Anterior cingulate cortex (tissue), 58 donors: ENCODE measurements at regions not wholly inside any gene's neighbourhood (a gene's known extent, or its start where the extent isn't known, plus 50 kb on each side); places are given as distances from the start of the nearest gene placed in this dataset.
A peak's percentile ranks its signal among the peaks of the same experiment; 100 is the strongest.
"Not testable (repeated sequence)": the region's sequence is repeated elsewhere in the genome, so short reads cannot be mapped to it uniquely, and the experiment has no call there.

ENCODE experiments used
- DNase-seq, 58 donors: peaks; one replicate each; lab custom pipeline; 2025; lab: John Stamatoyannopoulos, UW

DNA sequence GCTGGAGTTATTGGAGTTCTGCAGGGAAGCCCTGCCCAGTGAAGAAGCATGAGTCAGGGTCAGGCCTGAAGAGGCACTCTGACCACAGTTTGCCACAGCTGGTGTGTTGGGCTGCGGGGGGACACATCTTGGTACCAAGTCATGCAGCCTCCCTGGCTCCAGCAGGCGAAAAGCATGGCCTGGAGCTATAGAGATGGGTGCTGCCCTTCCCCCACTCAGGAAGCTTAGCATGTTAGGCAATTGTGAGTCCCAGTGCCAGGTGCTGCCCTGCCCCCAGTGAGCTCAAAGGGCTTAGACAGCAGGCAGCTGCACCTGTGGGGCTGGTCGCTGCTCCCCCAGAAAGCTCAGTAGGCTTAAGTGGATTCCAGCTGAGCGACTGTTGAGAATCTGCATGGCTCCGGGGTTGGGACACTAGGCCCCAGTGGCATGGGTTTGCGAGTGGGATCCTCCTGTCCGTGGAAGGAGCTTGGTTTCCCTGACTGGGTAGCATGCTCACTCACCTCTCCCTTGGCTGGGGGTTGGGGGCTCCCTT lies 755.5 kb downstream of the GLUD2 start:
- DNase-seq = no peak

DNA sequence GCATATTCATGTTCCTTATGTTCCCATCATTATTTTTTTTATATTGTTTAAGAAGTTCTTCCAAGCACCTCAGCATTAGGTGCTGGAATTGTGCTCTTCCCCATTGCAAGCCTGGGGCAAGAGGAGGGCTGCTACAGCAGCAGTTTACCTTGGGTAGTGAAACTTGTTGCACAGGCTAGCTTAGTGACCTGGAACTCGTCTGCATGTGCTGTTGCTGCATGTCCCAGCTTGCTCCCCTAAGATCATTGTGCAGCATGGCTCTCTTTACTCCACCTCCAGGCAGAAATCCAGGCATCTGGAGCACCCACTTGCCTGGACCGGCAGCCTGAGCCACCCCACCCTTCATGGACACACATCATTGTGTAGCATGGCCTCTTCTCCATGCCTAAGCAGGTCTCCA lies 776.0 kb downstream of the GLUD2 start:
- DNase-seq = no peak

DNA sequence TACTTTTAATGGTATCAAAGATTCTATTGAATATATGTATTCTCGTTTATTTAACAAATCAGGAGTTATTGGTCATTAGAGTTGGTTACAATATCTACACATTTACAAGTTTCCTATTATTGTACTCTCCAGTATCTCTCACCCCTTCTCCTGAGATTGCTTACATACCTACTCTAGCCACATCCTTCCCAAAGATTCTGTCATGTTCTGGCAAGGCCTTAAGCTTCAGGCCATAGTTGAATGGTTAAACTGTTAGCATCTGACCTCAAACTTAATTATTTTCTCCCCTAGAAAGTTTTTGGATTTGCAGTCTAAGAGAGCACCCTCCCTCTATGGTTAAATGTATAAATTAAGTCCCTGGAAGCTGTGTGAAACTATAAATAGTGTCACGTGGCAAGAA lies 784.2 kb downstream of the GLUD2 start:
- DNase-seq = no peak

DNA sequence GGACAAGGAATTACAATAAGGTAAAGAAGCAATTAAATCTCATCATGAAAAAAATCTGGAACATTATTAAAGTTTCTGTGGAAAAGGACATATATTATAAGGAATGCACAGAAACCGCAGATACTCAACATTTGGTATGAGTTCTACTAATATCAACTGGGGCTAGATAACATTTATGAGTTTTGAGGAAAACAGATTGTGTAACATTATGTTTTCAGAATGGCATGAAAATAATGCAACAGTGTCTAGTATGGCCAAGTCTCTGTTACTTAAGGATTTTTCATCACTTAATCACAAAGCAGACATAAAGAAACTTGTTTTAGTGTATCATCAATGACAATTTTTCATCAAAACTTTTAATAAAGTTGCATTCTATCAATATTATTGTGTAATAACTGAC lies 785.0 kb downstream of the GLUD2 start:
- DNase-seq = no peak

DNA sequence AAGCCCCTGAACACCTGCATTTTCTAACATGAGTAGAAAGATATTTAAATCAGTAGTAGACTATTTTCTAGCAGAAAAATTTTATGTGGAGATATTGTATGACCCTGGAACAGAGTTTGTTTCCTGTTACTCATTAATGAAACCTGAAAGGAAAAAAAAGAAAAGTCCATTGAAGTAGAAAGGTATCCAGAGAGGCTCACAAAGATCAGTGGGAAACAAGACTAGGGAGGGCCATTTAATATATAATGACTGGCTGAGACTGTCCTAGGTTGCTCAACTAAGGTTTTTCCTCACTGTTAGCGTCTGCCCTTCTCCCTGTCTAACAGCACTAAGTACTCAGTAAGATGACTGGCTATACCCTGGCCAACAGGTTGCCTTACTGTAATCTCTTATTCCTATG lies 788.6 kb downstream of the GLUD2 start:
- DNase-seq = no peak

DNA sequence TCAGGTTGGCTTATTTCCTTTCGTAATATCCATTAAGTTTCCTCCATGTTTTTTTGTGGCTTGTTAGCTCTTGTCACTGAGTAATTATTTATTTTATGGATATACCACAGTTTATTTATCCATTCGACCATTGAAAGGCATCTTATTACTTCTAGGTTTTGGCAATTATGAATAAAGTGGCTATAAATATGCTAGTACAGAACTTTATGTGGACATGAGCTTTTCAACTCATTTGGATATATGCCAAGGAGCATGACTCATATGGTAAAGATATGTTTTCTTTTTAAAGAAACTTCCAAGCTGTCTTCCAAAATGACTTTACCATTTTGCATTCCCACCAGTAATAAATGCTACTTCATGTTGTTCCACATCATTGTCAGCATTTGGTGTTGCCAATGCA lies 803.6 kb downstream of the GLUD2 start:
- DNase-seq = no peak

DNA sequence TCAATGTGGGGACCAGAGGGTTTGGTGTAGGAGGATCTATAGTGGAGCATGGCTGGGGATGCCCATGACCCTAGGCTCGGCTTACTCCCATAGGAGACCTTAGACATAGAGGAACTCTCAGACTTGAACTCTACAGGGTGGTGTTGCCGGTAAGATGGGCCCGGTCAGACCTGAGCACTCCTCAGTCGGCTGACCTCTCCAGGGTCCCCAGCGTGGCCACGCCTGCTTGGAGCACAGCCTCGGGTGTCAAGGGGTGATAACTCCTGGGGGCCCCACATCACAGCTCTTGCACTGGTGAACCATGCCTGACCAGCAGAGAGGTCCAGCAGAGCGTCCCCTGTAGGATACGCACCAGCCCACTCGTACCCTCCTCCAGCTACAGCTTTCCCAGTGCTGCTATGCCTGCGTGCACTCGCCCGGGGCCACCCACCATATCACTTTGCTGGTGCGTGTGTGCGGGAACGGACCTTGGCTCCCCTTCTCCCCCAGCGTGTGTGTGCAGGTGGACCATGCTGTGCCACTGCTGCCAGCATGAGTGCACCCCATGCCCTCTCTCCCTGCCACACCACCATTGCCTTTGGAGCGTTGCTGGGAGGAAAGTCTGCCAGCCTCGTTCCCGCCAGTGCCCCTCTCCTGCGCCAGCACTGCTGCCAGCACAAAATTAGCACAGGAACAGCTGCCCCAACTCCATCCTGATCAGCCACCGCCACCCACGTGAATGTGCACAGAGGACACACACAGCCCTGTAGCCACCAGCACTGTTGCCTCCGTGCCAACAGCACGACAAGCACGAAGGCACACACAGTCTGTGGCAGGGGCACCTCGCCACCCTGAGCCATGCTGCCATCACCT lies 806.6 kb downstream of the GLUD2 start:
- DNase-seq = peak in 4 of 58 donors; percentile 0 to 5 (median 2)

DNA sequence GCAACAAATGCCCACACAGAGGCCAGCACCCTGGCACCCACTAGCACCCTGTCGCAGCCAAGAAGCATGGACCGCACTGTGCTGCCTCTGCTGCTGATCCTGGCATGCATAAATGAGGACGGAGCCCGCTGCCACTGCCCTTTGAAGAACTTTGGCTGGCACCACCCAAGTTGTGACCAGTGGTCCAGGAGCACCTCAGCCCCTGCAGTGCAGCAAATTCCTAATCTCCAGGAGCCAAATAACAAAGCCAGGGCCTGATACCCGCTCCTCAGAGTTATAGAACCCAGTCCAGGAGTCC lies 807.2 kb downstream of the GLUD2 start:
- no peak for DNase-seq

DNA sequence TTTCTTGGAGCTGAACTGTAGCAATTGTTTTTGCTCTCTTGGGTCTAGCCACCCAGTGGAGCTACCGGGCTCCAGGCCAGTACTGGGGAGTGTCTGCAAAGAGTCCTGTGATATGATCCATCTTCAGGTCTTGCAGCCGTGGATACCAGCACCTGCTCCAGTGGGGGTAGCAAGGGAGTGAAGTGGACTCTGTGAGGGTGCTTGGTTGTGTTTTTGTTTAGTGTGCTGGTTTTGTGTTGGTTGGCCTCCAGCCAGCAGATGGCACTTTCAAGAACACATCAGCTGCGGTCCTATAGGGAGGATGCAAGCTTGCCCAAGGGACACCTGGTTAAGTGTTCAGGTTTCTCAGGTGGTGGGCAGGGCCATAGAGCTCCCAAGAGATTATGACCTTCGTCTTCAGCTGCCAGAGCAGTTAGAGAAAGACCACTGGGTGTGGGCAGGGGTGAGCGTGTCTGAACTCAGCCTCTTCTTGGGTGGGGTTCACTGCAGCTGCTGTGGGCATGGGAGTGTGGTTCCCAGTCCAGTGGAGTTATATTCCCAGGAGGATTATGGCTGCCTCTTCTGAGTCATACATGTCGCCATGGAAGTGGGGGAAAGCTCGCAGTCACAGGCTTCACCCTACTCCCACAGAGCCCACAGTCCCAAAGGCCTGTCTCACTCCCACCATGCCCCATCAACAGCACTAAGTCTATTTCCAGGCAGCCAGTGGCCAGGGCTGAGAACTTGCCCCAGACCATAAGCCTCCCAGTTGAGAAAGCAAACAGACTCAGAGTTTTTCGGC lies 811.6 kb downstream of the GLUD2 start:
- no peak for DNase-seq

DNA sequence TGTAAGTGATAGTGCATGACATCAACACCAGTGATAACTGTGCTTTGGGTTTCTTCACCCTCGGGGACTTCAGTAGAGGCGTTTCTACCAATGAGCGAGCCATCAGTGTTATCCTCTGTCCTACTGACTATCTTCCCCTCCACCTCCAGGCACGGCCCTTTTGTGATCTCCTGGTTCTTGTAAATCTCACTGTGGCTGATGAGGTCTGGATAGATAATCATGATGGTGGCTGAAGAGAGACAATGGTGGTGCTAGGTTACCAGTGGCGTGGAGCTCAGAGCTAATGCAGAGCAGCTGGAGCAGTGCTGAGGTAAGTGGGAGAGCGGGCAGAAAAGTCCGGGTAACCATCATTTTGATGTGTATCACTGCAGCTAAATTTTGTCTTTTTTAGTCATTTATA lies 816.6 kb downstream of the GLUD2 start:
- no peak for DNase-seq

DNA sequence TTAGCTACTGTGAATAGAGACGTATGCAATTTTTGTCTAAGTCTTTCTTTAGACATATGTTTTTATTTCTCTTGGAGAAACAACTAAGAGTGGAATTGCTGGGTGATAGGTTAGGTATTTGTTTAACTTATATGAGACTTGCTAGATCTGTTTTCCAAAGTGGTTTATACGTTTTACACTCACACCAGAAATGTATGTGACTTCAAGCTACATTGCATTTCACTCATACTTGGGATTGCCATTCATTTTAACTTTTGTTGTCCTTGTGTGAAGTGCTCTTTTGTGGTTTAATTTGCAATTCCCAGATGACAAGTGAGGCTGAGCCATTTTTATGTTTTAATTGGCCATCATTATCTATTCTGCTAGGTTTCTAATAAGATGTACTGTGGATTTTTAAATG lies 817.2 kb downstream of the GLUD2 start:
- DNase-seq = no peak

DNA sequence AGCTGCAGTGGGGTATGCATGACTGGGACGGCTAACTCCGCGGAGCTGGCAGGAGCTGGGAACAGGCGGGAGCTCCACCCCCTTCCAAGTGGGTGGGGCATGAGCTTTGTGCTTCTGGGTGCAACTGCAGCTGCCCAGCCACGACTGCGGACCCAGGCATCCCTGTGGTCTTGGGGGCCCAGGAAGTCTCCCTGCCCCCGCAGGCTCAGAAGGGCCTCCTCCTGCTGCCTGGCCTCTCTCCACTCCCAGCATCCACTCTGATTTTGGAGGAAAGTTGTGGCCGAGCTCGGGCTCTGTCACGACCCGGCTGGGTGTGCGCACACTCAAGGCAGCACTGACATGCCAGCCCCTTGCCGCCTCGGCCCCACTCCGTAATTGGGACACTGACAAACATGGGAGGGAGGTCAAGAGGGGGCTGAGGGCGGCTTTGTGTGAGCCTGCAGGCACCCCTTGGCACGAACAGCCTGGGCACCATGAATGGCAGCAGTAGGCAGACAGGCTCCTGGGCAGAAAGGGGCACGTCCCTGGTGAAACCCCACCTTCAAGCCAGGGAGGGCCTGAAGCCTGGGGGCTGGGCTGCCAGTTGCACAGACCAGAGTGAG lies 822.6 kb downstream of the GLUD2 start:
- no peak for DNase-seq

DNA sequence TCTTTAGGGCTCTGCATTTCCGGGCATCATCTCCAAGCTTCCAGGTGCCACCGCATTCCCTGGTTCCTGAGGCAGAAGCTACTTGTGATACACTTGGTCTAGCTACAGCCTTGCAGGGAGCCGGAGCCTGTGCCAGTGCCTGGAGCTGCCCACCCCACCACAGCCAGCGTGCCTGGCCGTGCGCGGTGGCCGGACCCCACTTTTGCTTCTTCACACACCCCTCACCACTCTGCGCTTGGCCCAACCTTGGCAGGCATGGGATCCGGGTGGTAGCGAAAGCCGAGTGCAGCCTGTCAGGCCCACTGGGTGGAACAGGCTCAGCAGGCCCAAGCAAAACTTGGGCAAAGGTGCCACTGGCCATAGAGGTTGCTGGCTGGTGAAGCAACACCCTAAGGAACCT lies 823.7 kb downstream of the GLUD2 start:
- no peak for DNase-seq

DNA sequence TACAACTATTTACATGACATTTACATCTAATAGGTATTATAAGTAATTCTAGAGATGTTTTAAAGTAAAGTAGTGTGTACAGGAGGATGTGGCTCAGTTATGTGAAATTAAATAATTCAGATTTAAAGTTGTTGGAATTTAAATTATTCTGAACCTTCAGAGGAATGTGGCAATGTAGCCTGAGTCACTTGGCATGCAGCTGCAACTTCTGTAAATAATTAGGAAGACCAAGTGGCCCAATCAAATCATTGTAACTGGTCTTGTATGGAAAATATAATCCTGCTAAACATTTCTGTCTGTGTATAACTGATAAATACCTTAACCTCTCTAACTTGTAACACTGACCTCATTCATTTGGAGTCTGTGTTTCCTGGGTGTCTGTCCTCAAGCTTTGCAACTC lies 828.9 kb downstream of the GLUD2 start:
- no peak for DNase-seq

DNA sequence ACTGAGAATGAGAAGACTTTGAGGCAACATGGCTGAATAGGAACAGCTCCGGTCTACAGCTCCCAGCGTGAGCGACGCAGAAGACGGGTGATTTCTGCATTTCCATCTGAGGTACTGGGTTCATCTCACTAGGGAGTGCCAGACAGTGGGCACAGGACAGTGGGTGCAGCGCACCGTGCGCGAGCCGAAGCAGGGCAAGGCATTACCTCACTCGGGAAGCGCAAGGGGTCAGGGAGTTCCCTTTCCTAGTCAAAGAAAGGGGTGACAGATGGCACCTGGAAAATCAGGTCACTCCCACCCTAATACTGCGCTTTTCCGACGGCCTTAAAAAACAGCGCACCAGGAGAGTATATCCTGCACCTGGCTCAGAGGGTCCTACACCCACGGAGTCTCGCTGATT lies 829.9 kb downstream of the GLUD2 start:
- not testable (repeated sequence) for DNase-seq

DNA sequence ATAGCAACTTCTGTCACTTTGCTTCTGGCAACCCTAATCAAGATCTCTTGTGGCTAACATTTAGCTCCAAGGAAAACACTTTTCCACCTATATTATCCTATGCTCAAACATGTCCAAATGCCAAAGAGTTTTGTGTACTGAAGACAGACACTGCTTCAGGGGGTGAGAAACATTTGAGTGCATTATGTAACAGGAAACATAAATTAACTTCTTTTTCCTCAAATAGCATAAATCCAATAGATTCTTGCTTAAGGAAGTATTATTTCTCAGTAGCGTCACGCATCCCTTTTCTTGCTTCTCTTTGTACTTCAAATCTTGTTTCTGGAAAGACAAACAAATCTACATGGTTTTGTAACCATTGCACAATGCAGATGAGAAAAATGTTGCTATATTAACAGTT lies 839.1 kb downstream of the GLUD2 start:
- no peak for DNase-seq

DNA sequence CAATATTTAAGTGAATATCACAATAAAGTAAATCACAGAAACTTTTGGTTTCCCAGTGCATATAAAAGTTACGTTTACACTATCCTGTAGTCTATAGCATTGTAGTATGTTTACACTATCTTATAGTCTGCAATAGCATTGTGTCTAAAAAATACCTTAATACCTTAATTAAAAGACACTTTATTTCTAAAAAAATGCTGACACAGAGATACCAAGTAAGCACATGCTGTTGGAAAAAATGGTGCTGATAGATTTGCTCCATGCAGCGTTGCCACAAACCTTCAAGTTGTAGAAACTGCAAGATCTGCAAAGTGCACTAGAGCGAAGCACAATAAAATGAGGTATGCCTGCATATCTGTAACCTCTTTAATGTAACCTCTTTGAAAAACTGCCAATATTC lies 847.3 kb downstream of the GLUD2 start:
- no peak for DNase-seq

DNA sequence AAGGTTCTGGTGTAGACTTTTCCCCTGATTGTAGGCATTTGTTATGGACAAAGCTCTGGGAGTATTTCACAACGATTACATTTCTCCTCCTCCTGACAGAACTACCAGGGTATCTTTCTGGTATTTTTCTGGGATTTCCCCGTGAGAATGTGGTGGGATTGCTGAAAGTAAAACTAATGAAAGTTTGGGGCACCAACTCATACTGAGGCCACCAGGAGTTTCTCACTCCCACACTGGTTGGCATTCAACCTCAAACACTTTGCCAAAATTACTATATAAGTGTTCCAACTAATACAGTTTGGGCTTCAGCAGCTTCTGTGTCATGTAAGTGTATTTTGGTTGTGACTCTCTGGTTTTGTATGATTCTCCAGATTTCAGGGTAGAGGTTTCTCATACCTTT lies 855.1 kb downstream of the GLUD2 start:
- DNase-seq = no peak

DNA sequence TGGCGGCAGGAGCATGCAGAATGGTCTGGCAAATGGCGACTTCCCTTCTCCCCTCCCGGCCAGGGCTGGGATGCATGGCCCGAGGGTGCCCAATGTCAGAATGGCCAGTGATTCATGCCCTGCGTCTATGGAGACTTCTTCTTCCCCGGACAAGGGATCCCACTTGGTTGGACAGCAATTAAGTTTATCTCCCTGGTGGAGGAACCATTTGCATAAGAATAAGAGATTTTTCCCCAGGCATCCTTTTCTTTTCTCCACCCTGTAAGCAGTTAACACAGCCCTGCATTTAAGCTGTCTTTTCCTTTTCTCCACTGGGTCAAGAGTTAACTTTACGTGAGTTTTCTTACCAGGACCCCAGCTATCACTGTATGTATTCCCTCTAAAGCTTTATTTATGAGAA lies 856.6 kb downstream of the GLUD2 start:
- no peak for DNase-seq

DNA sequence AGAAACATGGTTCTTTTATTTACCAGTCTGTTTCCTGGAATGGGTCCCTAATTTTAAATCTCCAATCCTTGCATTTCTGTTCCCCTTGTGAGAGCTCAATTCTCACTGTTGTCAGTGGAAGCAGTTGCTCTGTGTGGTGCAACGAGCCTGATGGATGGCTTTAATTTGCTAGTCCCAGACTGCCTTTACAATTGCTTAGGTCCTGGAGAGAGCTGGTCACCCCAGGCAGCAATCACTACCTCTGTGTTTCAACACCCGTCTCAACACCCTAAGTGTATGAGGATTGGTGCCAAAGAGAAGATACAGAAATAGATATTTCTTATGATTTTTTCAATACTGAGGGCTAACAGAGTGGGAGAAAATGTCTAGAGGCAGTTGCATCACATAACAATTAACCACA lies 873.8 kb downstream of the GLUD2 start:
- DNase-seq = no peak

DNA sequence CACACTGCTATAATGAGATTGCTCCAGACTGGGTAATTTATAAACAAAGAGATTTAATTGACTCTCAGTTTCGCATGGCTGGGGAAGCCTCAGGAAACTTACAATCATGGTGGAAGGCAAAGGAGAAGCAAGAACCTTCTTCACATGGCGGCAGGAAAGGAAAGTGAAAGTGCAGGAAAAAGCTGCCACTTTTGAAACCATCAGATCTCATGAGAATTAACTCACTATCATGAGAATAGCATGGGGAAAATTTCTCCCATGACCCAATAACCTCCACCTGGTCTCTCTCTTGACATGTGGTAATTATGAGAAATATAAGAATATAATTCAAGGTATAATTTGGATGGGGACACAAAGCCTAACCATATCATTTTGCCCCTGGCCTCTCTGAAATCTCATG lies 884.2 kb downstream of the GLUD2 start:
- no peak for DNase-seq

DNA sequence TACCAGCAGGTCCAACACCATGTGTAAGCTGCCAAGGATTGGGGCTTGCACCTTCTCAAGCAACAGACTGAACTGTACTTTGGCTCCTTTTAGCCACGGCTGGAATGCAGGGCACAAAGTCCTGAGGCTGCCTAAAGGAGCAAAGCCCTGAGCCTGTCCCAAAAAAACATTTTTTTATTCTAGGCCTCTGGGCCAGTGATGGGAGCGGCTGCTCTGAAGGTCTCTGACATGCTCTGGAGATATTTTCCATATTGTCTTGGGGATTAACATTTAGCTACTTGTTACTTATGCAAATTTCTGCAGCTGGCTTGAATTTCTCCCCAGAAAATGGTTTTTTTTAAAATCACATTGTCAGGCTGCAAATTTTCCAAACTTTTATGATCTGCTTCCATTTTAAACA lies 885.3 kb downstream of the GLUD2 start:
- no peak for DNase-seq
